Thymus (tissue), 11 donors: ENCODE measurements at regions not wholly inside any gene's neighbourhood (a gene's known extent, or its start where the extent isn't known, plus 50 kb on each side); places are given as distances from the start of the nearest gene placed in this dataset.

Source experiments
- DNase-seq, 9 donors: peaks; one replicate each; pipeline ENCODE4 v3.0.0-alpha.2; 2013; ENCODE audit warnings: low spot score in 9 of 9, low read depth in 6 of 9, missing footprints in 1 of 9
- H3K27ac ChIP-seq, 2 donors: one replicate each; pipeline ENCODE4 v1.5.1; 2013; ENCODE audit warnings: control low read depth in 1 of 2, low read depth in 1 of 2, low read length in 1 of 2, mild to moderate bottlenecking in 1 of 2, moderate library complexity in 1 of 2
- H3K27me3 ChIP-seq, 2 donors: one replicate each; pipeline ENCODE4 v1.5.1; 2013; ENCODE audit warnings: low read length in 1 of 2; ENCODE audit not compliant: control insufficient read depth in 2 of 2, insufficient read depth in 1 of 2
- H3K36me3 ChIP-seq, 2 donors: one replicate each; pipeline ENCODE4 v1.5.1; 2013; ENCODE audit warnings: low read length in 1 of 2, mild to moderate bottlenecking in 1 of 2, moderate library complexity in 1 of 2; ENCODE audit not compliant: control insufficient read depth in 2 of 2, insufficient read depth in 2 of 2
- H3K4me1 ChIP-seq, 2 donors: one replicate each; pipeline ENCODE4 v1.5.1; 2013; ENCODE audit warnings: low read length in 2 of 2; ENCODE audit not compliant: control insufficient read depth in 2 of 2, insufficient read depth in 2 of 2
- H3K4me3 ChIP-seq, 2 donors: one replicate each; pipeline ENCODE4 v1.5.1; 2013; ENCODE audit warnings: low read length in 2 of 2, control low read depth in 1 of 2, mild to moderate bottlenecking in 1 of 2
- H3K9me3 ChIP-seq, 2 donors: one replicate each; pipeline ENCODE4 v1.5.1; 2013; ENCODE audit warnings: low read length in 1 of 2, mild to moderate bottlenecking in 1 of 2; ENCODE audit not compliant: control insufficient read depth in 2 of 2, insufficient read depth in 1 of 2
- WGBS: extraction: QIAGEN DNeasy Blood & Tissue Kit; methylation state at CpG from one replicate; pipeline ENCODE4 v1.1.7; 2013; 5-methylcytosine and 5-hydroxymethylcytosine counted together
- donor health status: healthy.

DNA sequence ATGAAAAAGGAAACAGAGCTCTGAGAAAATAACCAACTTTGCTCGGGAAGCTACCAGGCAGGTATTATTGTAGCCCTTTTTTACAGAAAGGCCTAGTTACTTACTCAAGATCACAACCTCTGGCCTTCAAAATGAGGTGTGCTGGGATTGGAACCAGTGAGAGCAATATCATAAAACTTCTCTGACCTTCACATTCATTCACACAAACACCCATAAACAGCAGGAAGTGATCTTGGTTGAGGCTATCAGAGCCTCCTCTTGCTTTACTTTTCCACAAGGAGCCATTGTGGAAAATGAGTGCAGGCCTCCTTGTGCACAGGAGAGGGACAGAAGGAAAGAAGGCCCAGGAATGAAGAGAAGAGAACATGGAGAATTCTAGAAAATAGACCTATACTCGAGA is 204.5 kb upstream of the NPVF start:
- WGBS: 93% methylated on average over 2 of the region's 2 CpGs
- no peak for DNase-seq
- no peaks in the 10 kb centered on the region for H3K9me3 ChIP-seq
- H3K36me3 ChIP-seq: no peaks in the 10 kb centered on the region
- no peaks in the 10 kb centered on the region for H3K4me1 ChIP-seq
- H3K4me3 ChIP-seq: no peak overlapping the region
- no peaks in the 10 kb centered on the region for H3K27me3 ChIP-seq
- no peak overlapping the region for H3K27ac ChIP-seq

GRCh38 chr7:25436413-25436812 is 208.1 kb upstream of the NPVF start:
- 98% methylated on average over 3 of the region's 3 CpGs for WGBS
- no peak for DNase-seq
- H3K36me3 ChIP-seq: no peaks in the 10 kb centered on the region

DNA sequence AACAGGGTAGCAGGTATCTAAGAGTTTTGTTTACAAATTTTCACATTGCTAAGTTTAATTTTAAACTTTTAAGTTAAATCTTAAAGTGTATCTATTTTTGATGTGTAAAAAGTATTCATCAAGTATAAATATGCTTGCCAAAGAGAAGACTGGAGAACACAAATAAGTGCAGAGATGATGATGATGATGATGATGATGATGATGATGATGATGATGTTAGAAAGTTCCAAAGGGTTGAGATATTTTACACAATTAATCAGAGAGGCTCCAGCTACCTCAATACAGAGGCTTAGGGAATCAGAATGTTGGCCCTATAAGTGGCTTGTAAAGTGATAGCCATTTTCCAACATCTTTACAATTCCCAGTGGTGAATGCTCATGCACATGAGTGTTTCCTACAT is 209.0 kb upstream of the NPVF start:
- H3K36me3 ChIP-seq: no peaks in the 10 kb centered on the region
- no peaks in the 10 kb centered on the region for H3K27me3 ChIP-seq
- H3K9me3 ChIP-seq: no peaks in the 10 kb centered on the region
- H3K27ac ChIP-seq: no peak overlapping the region
- no peak for DNase-seq
- H3K4me3 ChIP-seq: no peak overlapping the region
- no peaks in the 10 kb centered on the region for H3K4me1 ChIP-seq

More at GRCh38 chr7:25436413-25436812, 208.1 kb upstream of the NPVF start:
- H3K9me3 ChIP-seq: no peaks in the 10 kb centered on the region
- H3K4me1 ChIP-seq: no peaks in the 10 kb centered on the region
- H3K27ac ChIP-seq: no peak overlapping the region
- H3K4me3 ChIP-seq: no peak overlapping the region
- no peaks in the 10 kb centered on the region for H3K27me3 ChIP-seq

DNA sequence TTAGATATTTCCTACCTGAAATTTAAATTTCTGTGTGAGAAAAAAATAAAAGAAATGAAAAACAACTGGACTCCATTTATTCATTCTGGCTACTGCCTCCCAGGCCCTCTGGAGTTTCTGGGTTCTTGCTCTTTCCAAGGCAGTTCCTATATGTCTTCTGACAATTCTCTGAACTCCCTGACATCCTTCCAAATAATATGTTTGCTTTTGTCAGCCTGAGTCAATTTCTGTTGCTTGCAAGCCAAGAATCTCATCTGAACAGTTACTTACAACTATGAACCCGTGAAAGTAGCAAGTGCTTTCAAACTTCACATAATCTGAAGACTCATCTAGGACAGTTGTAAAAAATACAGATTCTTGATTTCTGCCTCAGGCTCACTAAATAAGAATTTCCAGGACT is 216.7 kb upstream of the NPVF start:
- Histone ChIP-seq H3K36me3 (no peaks in the 10 kb centered on the region), H3K27ac (no peak overlapping the region), H3K4me1 (no peaks in the 10 kb centered on the region), H3K4me3 (no peak overlapping the region), H3K27me3 (no peaks in the 10 kb centered on the region), H3K9me3 (no peaks in the 10 kb centered on the region)
- no peak for DNase-seq
- WGBS: 94% methylated on average over 1 of the region's 1 CpG

GRCh38 chr7:25448301-25448700 is 220.0 kb upstream of the NPVF start:
- Histone ChIP-seq H3K27ac (no peak overlapping the region), H3K36me3 (no peaks in the 10 kb centered on the region), H3K4me3 (no peak overlapping the region), H3K9me3 (no peaks in the 10 kb centered on the region), H3K4me1 (no peaks in the 10 kb centered on the region), H3K27me3 (no peaks in the 10 kb centered on the region)
- WGBS: 98% methylated on average over 2 of the region's 2 CpGs
- DNase-seq: no peak

- H3K9me3 ChIP-seq: no peaks in the 10 kb centered on the region
- 89% methylated on average over 4 of the region's 4 CpGs for WGBS
- H3K4me3 ChIP-seq: no peak overlapping the region
- no peak overlapping the region for H3K27ac ChIP-seq
- H3K27me3 ChIP-seq: no peaks in the 10 kb centered on the region
- DNase-seq: no peak
- no peaks in the 10 kb centered on the region for H3K36me3 ChIP-seq
- H3K4me1 ChIP-seq: peaks cover 0 to 2% of the 10 kb centered on the region in 2 donors
Observed at GRCh38 chr7:25454020-25454419, 225.7 kb upstream of the NPVF start.

- WGBS: 84% methylated on average over 9 of the region's 9 CpGs
- H3K4me3 ChIP-seq: no peak overlapping the region
- H3K36me3 ChIP-seq: no peaks in the 10 kb centered on the region
- no peaks in the 10 kb centered on the region for H3K27me3 ChIP-seq
- no peak overlapping the region for H3K27ac ChIP-seq
- no peak for DNase-seq
- peaks cover 0 to 2% of the 10 kb centered on the region in 2 donors for H3K4me1 ChIP-seq
- H3K9me3 ChIP-seq: no peaks in the 10 kb centered on the region
Observed at GRCh38 chr7:25454562-25455041, 226.3 kb upstream of the NPVF start.

DNA sequence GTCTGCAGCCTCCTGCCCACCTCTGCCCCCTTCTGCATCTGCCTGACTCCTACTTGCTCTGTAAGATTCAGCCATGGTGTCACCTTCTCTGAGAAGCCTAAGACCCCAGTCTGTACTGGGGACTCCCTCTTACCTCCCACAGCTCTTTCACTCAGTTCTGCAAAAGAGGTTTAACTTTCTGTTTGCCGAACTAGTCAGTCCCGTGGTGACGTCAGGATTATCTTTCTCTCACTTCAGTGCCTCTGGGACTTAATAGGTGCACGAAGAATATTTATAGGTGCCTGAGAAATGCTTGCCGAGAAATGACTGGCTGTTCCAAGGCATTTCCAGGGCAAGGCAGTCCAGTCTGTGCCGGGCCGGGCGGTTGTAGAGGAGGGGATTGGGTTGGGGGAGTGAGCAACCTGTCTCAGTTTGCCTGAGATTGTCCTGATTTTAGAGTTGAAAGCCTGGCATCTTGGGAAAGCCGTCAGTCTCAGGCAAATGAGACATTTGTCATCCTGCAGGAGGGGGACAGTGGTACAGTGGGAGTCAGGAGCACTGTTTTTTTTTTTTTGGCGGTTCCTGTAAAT is 227.5 kb upstream of the NPVF start:
- H3K4me1 ChIP-seq: peaks cover 0 to 2% of the 10 kb centered on the region in 2 donors
- no peaks in the 10 kb centered on the region for H3K36me3 ChIP-seq
- H3K4me3 ChIP-seq: no peak overlapping the region
- no peak overlapping the region for H3K27ac ChIP-seq
- no peak for DNase-seq
- no peaks in the 10 kb centered on the region for H3K27me3 ChIP-seq
- no peaks in the 10 kb centered on the region for H3K9me3 ChIP-seq
- 94% methylated on average over 10 of the region's 10 CpGs for WGBS

DNA sequence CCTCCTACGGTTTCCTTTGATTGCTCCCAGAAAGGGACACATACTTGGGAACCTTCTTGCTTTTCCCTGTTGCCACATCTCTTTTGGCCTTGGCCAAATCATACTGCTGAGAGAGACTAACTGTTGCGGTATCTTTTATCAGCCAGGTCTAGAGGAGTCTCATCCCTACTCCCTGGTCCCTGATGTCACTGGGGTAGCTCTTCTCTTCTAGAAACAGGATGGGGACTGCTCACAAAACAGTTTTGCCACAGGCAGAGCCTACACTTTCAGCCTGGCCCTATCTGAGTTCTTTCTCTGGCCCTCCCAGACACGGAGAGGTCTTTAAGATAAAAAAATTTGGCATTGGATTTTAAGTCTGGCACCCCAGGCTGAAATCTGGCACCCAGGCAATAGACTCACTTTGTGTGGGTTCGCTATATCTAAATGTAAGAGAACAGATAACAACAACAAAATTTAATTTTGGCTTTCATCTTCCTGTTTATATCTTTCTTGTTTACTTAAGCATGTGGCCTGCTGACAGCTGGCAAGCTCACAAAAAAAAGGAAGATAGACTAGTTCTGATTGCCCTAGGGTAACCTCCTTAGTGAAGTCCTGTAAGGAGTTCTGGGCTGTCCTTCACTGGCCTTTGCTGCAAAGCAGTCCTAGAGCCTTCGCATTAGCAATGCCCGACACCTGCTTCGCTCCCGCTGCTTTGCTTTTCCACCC is 228.3 kb upstream of the NPVF start:
- peaks cover 0 to 2% of the 10 kb centered on the region in 2 donors for H3K4me1 ChIP-seq
- H3K36me3 ChIP-seq: no peaks in the 10 kb centered on the region
- H3K27ac ChIP-seq: no peak overlapping the region
- WGBS: 92% methylated on average over 8 of the region's 8 CpGs
- no peaks in the 10 kb centered on the region for H3K27me3 ChIP-seq
- no peak overlapping the region for H3K4me3 ChIP-seq
- H3K9me3 ChIP-seq: no peaks in the 10 kb centered on the region
- DNase-seq: no peak
